ENCODE measurements at regions not wholly inside any gene's neighbourhood (a gene's known extent, or its start where the extent isn't known, plus 50 kb on each side); places are given as distances from the start of the nearest gene placed in this dataset.
A peak's percentile ranks its signal among the peaks of the same experiment; 100 is the strongest.

DNA sequence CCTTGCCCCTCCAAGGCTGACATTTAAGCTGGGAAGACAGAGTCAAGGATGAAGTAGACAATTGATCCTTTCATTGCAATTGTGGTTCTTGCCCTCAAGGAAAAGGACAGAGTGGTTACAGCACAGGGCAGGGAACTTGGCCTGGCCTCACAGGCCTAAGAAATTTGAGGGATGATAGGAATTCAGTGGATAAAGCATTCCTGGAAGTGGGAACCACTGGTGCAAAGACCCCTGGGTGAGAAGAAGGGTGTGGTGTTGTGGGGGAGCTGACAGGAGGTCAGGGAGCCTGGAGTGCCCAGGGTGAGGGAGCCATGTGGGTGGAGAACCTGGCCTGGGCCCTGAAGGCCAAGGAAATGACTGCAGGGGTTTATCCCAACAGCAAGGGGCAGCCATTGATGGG is 287.4 kb downstream of the UACA start:
- H3K9me3 ChIP-seq = no peaks in the 10 kb centered on the region
- TF ChIP-seq, protein P1, sequence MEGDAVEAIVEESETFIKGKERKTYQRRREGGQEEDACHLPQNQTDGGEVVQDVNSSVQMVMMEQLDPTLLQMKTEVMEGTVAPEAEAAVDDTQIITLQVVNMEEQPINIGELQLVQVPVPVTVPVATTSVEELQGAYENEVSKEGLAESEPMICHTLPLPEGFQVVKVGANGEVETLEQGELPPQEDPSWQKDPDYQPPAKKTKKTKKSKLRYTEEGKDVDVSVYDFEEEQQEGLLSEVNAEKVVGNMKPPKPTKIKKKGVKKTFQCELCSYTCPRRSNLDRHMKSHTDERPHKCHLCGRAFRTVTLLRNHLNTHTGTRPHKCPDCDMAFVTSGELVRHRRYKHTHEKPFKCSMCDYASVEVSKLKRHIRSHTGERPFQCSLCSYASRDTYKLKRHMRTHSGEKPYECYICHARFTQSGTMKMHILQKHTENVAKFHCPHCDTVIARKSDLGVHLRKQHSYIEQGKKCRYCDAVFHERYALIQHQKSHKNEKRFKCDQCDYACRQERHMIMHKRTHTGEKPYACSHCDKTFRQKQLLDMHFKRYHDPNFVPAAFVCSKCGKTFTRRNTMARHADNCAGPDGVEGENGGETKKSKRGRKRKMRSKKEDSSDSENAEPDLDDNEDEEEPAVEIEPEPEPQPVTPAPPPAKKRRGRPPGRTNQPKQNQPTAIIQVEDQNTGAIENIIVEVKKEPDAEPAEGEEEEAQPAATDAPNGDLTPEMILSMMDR (IDR thresholded peaks at IDR 0.05) = no peak
- intact Hi-C loops (cut with DNase I) = no loop called here
- H3K4me3 ChIP-seq = no peak overlapping the region
- H3K4me1 ChIP-seq = peaks cover 16 to 72% of the 10 kb centered on the region in 2 donors
- ATAC-seq (no peak), DNase-seq (no peak)
- H3K27me3 ChIP-seq = no peaks in the 10 kb centered on the region
- no peaks in the 10 kb centered on the region for H3K36me3 ChIP-seq
- H3K27ac ChIP-seq = no peak overlapping the region

DNA sequence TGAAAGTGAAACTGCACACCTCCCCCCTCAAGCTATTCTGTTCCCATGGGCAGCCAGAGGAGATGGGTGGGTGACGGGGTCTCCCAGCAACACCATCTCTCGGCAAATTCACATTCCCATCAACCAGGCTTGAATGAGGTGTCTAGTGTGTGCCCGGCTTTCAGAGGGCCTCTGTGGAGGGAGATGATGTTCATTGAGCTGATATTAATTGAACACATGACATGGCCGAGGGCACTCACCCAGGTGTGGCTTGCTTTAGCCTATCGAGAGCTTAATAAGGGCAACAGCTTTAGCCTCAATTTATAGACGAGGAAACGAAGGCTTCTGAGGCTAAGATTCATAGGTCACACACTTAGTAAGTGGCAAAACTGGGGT is 288.0 kb downstream of the UACA start:
- Histone ChIP-seq H3K9me3 (no peaks in the 10 kb centered on the region), H3K4me3 (peak overlapping the region in 1 of 2 donors; percentile 5), H3K27me3 (no peaks in the 10 kb centered on the region), H3K27ac (peak overlapping the region; percentile 66 to 76), H3K36me3 (no peaks in the 10 kb centered on the region), H3K4me1 (peaks cover 16 to 67% of the 10 kb centered on the region in 2 donors)
- intact Hi-C loops (cut with DNase I) = no loop called here
- no peak for ATAC-seq
- no peak for DNase-seq
- TF ChIP-seq, protein P1 (IDR thresholded peaks at IDR 0.05) = no peak

DNA sequence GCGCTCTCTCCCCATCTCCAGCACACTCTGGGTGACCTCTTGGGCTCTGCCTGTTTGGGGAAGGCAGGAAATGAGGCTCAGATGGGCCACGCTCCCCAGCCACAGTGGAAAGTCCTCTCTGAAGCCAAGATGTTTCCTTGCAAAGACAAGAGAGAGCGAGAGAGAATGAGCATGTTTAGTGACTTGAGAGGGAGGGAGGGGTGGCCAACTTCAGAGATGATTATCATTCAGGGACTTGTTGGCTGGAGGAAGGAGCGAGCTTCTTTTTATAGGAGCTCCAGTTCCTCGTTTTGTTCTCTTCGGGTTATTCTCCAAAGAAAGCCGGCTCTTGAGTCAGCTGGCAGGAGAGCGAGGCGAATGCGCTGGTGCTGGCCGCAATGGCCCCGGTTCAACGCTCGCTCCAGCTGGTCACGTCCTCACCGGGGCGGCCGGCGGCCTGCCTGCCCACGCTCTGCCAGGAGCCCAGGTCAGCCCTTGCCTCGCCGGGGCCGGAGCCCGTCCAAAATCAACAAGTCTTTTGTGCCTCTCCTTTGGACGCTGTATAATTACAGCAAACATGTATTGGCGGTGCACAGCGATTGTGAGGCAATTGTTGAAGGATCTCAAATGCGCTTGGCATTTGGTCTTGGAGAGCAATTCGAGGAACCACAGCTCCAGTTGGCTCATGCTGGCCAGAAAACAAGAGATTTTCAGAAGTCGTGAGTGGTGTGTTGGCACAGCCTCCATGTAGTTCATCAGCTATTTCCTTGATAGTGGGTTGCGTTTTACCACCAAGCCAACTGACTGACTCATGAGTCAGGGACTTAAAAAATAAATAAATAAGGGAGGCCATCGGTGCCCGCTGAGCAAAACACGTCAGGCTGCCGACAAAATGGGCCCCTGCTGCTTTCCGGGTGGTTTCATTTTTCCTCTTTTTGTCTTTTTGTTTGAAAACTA is 288.6 kb downstream of the UACA start:
- peak overlapping the region; percentile 66 to 76 for H3K27ac ChIP-seq
- intact Hi-C loops (cut with DNase I) = no loop called here

DNA sequence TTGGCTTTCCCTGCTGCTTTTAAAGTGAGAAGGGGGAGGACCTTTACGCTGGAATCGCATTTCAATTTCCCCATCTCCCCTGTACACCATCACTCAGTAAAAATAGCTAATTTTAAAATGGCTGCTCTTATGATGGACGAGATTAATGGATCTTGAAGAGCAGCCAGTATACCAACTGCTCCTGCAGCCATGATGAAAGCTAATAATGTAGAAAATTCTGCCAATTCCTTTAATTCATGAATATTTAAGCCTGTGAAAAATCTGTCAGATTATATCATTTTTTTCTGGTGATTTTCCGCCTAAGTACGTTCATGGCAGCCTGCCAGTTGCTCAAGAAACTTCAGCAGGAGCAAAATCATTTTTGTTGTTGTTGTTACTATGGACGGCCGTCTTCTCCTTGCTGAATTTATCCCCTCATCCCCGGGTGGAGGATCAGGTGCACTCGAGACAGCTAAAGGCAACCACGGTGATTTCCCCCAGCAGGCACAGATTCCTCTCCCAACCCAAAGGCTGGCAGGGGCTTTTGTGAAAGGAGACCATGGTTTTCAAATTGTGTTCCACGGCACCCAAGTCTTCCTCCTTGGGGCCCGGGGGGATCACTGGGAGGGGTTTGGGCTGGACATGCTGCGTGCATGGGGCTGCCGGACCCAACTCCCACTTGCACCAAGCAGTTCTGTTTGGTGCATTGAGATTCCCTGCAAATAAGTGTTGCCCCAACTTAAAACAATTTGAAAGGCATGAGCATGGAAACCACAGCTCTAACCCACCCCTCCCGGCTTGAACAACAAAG is 289.6 kb downstream of the UACA start:
- TF ChIP-seq, protein P1 (IDR thresholded peaks at IDR 0.05) = no peak
- peaks cover 0 to 13% of the 10 kb centered on the region in 2 donors for H3K27me3 ChIP-seq
- intact Hi-C loops (cut with DNase I) = no loop called here
- H3K36me3 ChIP-seq = no peaks in the 10 kb centered on the region
- H3K9me3 ChIP-seq = no peaks in the 10 kb centered on the region
- ATAC-seq (no peak), DNase-seq (peak in 3 of 4 donors; percentile 29 to 70 (median 57))
- peak overlapping the region; percentile 66 to 76 for H3K27ac ChIP-seq
- peaks cover 16 to 51% of the 10 kb centered on the region in 2 donors for H3K4me1 ChIP-seq
- H3K4me3 ChIP-seq = no peak overlapping the region

More for the DNA sequence above, 288.6 kb downstream of the UACA start:
- Histone ChIP-seq H3K9me3 (no peaks in the 10 kb centered on the region), H3K36me3 (no peaks in the 10 kb centered on the region), H3K27me3 (peaks cover 0 to 4% of the 10 kb centered on the region in 2 donors), H3K4me1 (peaks cover 16 to 61% of the 10 kb centered on the region in 2 donors), H3K4me3 (peak overlapping the region in 1 of 2 donors; percentile 5)
- DNase-seq (peak; percentile 42 to 90 (median 67)), ATAC-seq (peak; percentile 84)
- TF ChIP-seq, protein P1 (IDR thresholded peaks at IDR 0.05) = no peak

DNA sequence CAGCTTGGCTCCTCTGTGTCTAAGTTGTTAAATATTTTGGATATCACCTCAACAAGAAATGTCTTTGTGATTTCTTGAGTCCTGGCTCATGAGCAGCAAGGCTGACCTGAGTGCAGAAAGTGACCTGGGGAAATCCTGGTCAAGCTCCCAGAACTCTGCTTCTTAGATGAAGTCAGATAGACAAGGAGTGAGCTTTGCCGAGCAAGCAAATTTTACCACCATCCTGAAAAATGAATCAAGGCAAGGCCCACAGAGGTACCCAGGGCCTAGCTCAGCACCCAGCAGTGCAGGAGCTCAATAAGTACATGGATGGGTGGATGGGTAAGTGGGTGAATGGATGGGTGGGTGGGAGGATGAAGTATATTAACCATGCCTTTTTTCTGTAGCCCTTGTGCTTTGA is 291.8 kb downstream of the UACA start:
- DNase-seq (no peak), ATAC-seq (no peak)
- Histone ChIP-seq H3K4me1 (peaks cover 16 to 34% of the 10 kb centered on the region in 2 donors), H3K27ac (no peak overlapping the region), H3K9me3 (no peaks in the 10 kb centered on the region), H3K36me3 (no peaks in the 10 kb centered on the region), H3K4me3 (no peak overlapping the region), H3K27me3 (peaks cover 0 to 14% of the 10 kb centered on the region in 2 donors)
- TF ChIP-seq, protein P1 (IDR thresholded peaks at IDR 0.05) = no peak
- intact Hi-C loops (cut with DNase I) = no loop called here
